ENCODE measurements at regions not wholly inside any gene's neighbourhood (a gene's known extent, or its start where the extent isn't known, plus 50 kb on each side); places are given as distances from the start of the nearest gene placed in this dataset.

GRCh38 chr16:9297437-9298113, 206.1 kb downstream of the HAPSTR1 start:
- Histone ChIP-seq H3K9me3 (no peaks in the 10 kb centered on the region), H3K27me3 (no peaks in the 10 kb centered on the region), H3K36me3 (no peaks in the 10 kb centered on the region), H3K4me3 (no peak overlapping the region), H3K27ac (no peak overlapping the region), H3K4me1 (no peaks in the 10 kb centered on the region)
- peak; percentile 45 to 79 for TF ChIP-seq CTCF (IDR thresholded peaks at IDR 0.05)
- DNase-seq (ENCODE audit: low spot score): no peak

- Histone ChIP-seq H3K9me3 (no peaks in the 10 kb centered on the region), H3K27me3 (no peaks in the 10 kb centered on the region), H3K4me1 (no peaks in the 10 kb centered on the region), H3K27ac (no peak overlapping the region), H3K36me3 (no peaks in the 10 kb centered on the region), H3K4me3 (no peak overlapping the region)
- no peak for DNase-seq (ENCODE audit: low spot score)
- no peak for TF ChIP-seq CTCF (IDR thresholded peaks at IDR 0.05)
These were observed 208.8 kb downstream of the HAPSTR1 start for GRCh38 chr16:9300252-9300651.

GRCh38 chr16:9302072-9302471, 210.6 kb downstream of the HAPSTR1 start:
- Histone ChIP-seq H3K9me3 (no peaks in the 10 kb centered on the region), H3K4me3 (no peak overlapping the region), H3K36me3 (no peaks in the 10 kb centered on the region), H3K27me3 (no peaks in the 10 kb centered on the region), H3K4me1 (no peaks in the 10 kb centered on the region), H3K27ac (no peak overlapping the region)
- TF ChIP-seq CTCF (IDR thresholded peaks at IDR 0.05): no peak
- DNase-seq (ENCODE audit: low spot score): no peak

GRCh38 chr16:9306753-9307152, 215.3 kb downstream of the HAPSTR1 start:
- TF ChIP-seq CTCF (IDR thresholded peaks at IDR 0.05): no peak
- H3K27me3 ChIP-seq: no peaks in the 10 kb centered on the region
- no peak overlapping the region for H3K4me3 ChIP-seq
- H3K36me3 ChIP-seq: no peaks in the 10 kb centered on the region
- DNase-seq (ENCODE audit: low spot score): no peak
- no peaks in the 10 kb centered on the region for H3K4me1 ChIP-seq
- H3K9me3 ChIP-seq: no peaks in the 10 kb centered on the region
- H3K27ac ChIP-seq: no peak overlapping the region

- no peaks in the 10 kb centered on the region for H3K27me3 ChIP-seq
- no peak for TF ChIP-seq CTCF (IDR thresholded peaks at IDR 0.05)
These were observed 216.0 kb downstream of the HAPSTR1 start for GRCh38 chr16:9307446-9307845.

GRCh38 chr16:9308356-9308801, 216.9 kb downstream of the HAPSTR1 start:
- Histone ChIP-seq H3K9me3 (no peaks in the 10 kb centered on the region), H3K4me3 (no peak overlapping the region), H3K27ac (no peak overlapping the region), H3K4me1 (no peaks in the 10 kb centered on the region), H3K27me3 (no peaks in the 10 kb centered on the region), H3K36me3 (no peaks in the 10 kb centered on the region)
- no peak for TF ChIP-seq CTCF (IDR thresholded peaks at IDR 0.05)
- no peak for DNase-seq (ENCODE audit: low spot score)

More at GRCh38 chr16:9307446-9307845, 216.0 kb downstream of the HAPSTR1 start:
- Histone ChIP-seq H3K4me3 (no peak overlapping the region), H3K9me3 (no peaks in the 10 kb centered on the region), H3K27ac (no peak overlapping the region), H3K36me3 (no peaks in the 10 kb centered on the region), H3K4me1 (no peaks in the 10 kb centered on the region)
- no peak for DNase-seq (ENCODE audit: low spot score)

Measured in right atrium auricular region (tissue), 2 donors.